Activated CD8-positive, alpha-beta T cell treated with anti-CD3 and anti-CD28 coated beads for 36 hours (primary cell): ENCODE measurements at regions not wholly inside any gene's neighbourhood (a gene's known extent, or its start where the extent isn't known, plus 50 kb on each side); places are given as distances from the start of the nearest gene placed in this dataset.

Experiments
- ATAC-seq: fragments of 200-7000 bp; cut with Tn5 transposase; one replicate; pipeline ENCODE4 v1.10.0; 2021; ENCODE audit warnings: mild to moderate bottlenecking, moderate library complexity
- CTCF ChIA-PET: fragments of 350-600 bp; sonication (Branson Sonifier 250); formaldehyde crosslinking; loops from one replicate; lab custom pipeline; 2021; ENCODE audit warnings: antibody characterized with exemption; lab: Charles Lee
- POLR2A ChIA-PET: fragments of 350-600 bp; sonication (Branson Sonifier 250); formaldehyde crosslinking; loops from one replicate; lab custom pipeline; 2021; ENCODE audit warnings: antibody characterized with exemption; lab: Charles Lee
- DNase-seq: peaks from one replicate; pipeline ENCODE4 v3.0.0-alpha.2; 2020
- H3K27ac Mint-ChIP-seq: one replicate; pipeline ENCODE4 v1.8.0; 2021; ENCODE audit warnings: mild to moderate bottlenecking, mixed read lengths
- H3K27me3 Mint-ChIP-seq: one replicate; pipeline ENCODE4 v1.8.0; 2021; ENCODE audit warnings: mixed read lengths
- H3K36me3 Mint-ChIP-seq: one replicate; pipeline ENCODE4 v1.8.0; 2021; ENCODE audit warnings: low read depth, mixed read lengths
- H3K4me1 Mint-ChIP-seq: one replicate; pipeline ENCODE4 v1.8.0; 2021; ENCODE audit warnings: low read depth, mixed read lengths
- H3K4me3 Mint-ChIP-seq: one replicate; pipeline ENCODE4 v1.8.0; 2021; ENCODE audit warnings: mild to moderate bottlenecking, moderate library complexity, mixed read lengths
- H3K9me3 Mint-ChIP-seq: one replicate; pipeline ENCODE4 v1.8.0; 2021; ENCODE audit warnings: mixed read lengths
- intact Hi-C: fragments of 100-400 bp; cut with micrococcal nuclease; formaldehyde crosslinking; loops from one replicate; pipeline ENCODE4 v1.10.0; 2022
- TF ChIP-seq, protein P1 (sequence below): fragments of 200-600 bp; IDR thresholded peaks from one replicate; pipeline ENCODE4 v1.8.0; 2022; ENCODE audit warnings: antibody characterized with exemption, mild to moderate bottlenecking

DNA sequence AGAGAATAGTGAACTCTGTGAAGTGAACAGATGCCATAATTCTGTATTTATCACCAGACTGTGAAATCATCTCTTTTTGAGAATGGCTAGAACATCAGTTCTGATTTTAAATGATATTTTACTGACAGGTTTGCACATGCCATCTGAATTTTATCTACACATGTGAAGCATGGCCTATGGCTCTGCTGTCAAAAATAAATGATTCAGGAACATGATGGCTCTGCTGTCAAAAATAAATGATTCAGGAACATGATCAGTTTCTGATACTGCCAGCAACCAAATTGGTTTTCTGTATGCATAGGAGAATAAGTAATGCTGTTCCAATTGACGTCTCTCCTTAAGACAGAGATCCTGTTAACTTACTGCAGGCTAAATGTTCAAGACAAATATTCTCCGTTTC is 70.6 kb upstream of the TLL1 start:
- ChIA-PET CTCF (no interaction called here), POLR2A (no interaction called here)
- Mint-ChIP-seq H3K9me3 (peaks cover 2% of the 10 kb centered on the region), H3K36me3 (no peaks in the 10 kb centered on the region), H3K27me3 (no peaks in the 10 kb centered on the region), H3K4me3 (no peak overlapping the region), H3K27ac (no peak overlapping the region), H3K4me1 (no peaks in the 10 kb centered on the region)
- ATAC-seq, result no peak
- intact Hi-C loops, result no loop called here
- TF ChIP-seq, protein P1, sequence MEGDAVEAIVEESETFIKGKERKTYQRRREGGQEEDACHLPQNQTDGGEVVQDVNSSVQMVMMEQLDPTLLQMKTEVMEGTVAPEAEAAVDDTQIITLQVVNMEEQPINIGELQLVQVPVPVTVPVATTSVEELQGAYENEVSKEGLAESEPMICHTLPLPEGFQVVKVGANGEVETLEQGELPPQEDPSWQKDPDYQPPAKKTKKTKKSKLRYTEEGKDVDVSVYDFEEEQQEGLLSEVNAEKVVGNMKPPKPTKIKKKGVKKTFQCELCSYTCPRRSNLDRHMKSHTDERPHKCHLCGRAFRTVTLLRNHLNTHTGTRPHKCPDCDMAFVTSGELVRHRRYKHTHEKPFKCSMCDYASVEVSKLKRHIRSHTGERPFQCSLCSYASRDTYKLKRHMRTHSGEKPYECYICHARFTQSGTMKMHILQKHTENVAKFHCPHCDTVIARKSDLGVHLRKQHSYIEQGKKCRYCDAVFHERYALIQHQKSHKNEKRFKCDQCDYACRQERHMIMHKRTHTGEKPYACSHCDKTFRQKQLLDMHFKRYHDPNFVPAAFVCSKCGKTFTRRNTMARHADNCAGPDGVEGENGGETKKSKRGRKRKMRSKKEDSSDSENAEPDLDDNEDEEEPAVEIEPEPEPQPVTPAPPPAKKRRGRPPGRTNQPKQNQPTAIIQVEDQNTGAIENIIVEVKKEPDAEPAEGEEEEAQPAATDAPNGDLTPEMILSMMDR, result no peak
- DNase-seq, result no peak

DNA sequence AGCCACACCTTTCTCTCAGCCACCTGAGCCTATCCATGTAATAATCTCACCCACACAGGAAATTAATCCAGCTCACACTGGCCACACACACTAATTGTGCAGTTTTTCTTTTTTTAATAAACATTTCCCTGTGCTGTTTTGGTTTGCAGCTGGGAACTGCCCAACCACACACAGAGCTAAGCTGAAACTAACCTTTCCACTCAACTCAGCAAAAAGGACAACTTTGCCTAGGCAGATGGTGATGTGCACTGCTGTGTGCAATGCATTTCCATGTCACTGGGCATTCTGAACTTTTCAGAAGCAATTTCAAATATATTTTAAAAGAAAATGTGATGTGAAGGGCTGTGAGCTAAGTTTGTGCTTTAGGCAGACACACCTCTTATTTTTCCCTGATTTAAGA is 70.0 kb upstream of the TLL1 start:
- ChIA-PET POLR2A (no interaction called here), CTCF (no interaction called here)
- H3K9me3 Mint-ChIP-seq, result peaks cover 2% of the 10 kb centered on the region
- H3K27ac Mint-ChIP-seq, result no peak overlapping the region
- DNase-seq (no peak), ATAC-seq (no peak)
- H3K4me3 Mint-ChIP-seq, result no peak overlapping the region
- no peaks in the 10 kb centered on the region for H3K36me3 Mint-ChIP-seq
- H3K27me3 Mint-ChIP-seq, result no peaks in the 10 kb centered on the region
- intact Hi-C loops, result no loop called here
- no peaks in the 10 kb centered on the region for H3K4me1 Mint-ChIP-seq
- TF ChIP-seq, protein P1, result no peak

DNA sequence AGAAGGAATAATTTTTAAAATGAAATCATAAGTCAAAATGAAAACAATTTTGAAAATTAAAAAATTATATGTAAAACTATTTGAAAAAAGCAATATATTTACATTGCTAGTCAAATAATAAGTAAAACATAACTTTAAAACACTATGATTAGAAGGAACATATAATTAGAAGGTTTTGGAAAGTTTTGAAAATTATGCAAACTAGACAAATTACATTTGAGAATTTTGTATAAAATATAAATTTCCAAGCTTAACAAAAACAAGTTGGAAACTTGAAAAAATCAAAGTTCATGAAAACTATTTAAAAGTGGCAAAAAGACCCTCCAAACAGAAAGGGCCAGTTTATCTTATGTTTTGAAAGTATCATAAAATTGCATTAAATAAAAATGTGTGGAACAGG is 67.6 kb upstream of the TLL1 start:
- H3K4me1 Mint-ChIP-seq, result no peaks in the 10 kb centered on the region
- no peak overlapping the region for H3K4me3 Mint-ChIP-seq
- H3K36me3 Mint-ChIP-seq, result no peaks in the 10 kb centered on the region
- no peaks in the 10 kb centered on the region for H3K27me3 Mint-ChIP-seq
- DNase-seq (no peak), ATAC-seq (no peak)
- POLR2A ChIA-PET, result no interaction called here
- intact Hi-C loops, result no loop called here
- H3K9me3 Mint-ChIP-seq, result no peaks in the 10 kb centered on the region
- no peak overlapping the region for H3K27ac Mint-ChIP-seq
- TF ChIP-seq, protein P1, result no peak
- CTCF ChIA-PET, result interaction anchor here (0.5 kb wide), 1 partner anchor 242 kb away, joined by 3 read pairs; no protein-coding TSS in a partner anchor

DNA sequence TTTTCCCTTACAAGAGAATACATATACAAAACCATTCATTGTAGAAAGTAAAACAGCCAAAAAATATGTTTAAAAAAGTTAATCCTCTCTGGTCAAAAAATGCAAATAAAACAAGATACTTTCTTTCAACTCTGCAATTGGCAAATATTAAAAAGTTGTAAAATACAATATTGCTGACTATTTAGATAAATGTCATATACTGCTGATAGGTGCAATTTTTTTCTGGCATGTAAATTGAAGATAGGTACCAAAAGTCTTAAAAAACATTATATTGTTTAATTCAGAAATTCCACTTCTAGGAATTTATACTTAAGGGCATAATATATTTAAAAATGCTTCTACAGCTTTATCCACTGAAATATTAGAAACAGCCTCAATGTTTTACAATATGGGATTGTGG is 66.4 kb upstream of the TLL1 start:
- Mint-ChIP-seq H3K36me3 (no peaks in the 10 kb centered on the region), H3K9me3 (no peaks in the 10 kb centered on the region), H3K27ac (no peak overlapping the region), H3K4me3 (no peak overlapping the region), H3K27me3 (no peaks in the 10 kb centered on the region), H3K4me1 (no peaks in the 10 kb centered on the region)
- POLR2A ChIA-PET, result no interaction called here
- DNase-seq (no peak), ATAC-seq (no peak)
- intact Hi-C loops, result no loop called here
- TF ChIP-seq, protein P1, result no peak
- CTCF ChIA-PET, result no interaction called here

DNA sequence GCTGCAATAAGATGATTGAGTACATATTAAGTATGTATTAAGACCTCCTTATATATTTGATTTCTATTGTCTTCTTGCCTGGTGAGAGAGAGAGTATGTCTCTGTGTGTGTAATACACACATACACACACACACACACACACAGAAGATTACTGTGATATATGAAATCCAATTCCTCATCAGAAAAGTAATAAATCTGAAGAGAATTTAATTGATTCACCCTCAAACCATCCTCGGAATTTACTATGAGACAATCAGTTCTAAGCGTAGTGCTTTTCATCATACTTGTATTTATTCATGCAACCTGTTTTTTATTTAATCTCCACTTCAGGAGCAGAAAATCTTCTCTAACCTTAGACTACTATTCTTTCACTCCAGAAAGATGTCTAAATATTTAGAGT is 62.3 kb upstream of the TLL1 start:
- Mint-ChIP-seq H3K4me1 (no peaks in the 10 kb centered on the region), H3K27ac (no peak overlapping the region), H3K27me3 (no peaks in the 10 kb centered on the region), H3K9me3 (peaks cover 3% of the 10 kb centered on the region), H3K36me3 (no peaks in the 10 kb centered on the region), H3K4me3 (no peak overlapping the region)
- DNase-seq (no peak), ATAC-seq (no peak)
- TF ChIP-seq, protein P1, result no peak
- ChIA-PET POLR2A (no interaction called here), CTCF (no interaction called here)
- intact Hi-C loops, result no loop called here
